ENCODE measurements at regions not wholly inside any gene's neighbourhood (a gene's known extent, or its start where the extent isn't known, plus 50 kb on each side); places are given as distances from the start of the nearest gene placed in this dataset.
"Not testable (repeated sequence)": the region's sequence is repeated elsewhere in the genome, so short reads cannot be mapped to it uniquely, and the experiment has no call there.

GRCh38 chr7:89773611-89774010, 380.7 kb upstream of the STEAP1 start:
- no peak for DNase-seq

DNA sequence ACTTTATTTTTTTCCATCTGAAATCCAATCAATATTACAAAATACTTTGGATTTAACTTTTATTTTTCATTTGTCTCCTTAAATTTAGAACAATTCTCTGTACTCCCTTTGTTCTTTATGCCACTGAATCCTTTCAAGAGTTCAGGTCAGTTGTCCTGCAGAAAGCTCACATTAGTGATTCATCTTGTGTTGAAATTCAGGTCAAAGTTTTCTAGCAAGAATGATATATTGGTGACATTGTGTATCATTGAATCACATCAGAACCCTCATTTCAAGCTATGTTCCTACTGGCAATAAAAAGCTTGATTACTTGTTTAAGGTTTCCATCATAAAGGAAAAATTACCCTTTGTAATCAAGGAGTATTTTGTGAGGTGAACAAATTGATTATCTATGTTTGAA, 378.8 kb upstream of the STEAP1 start:
- no peak for DNase-seq

- DNase-seq, result no peak
Observed at GRCh38 chr7:89776980-89777379, 377.3 kb upstream of the STEAP1 start.

DNA sequence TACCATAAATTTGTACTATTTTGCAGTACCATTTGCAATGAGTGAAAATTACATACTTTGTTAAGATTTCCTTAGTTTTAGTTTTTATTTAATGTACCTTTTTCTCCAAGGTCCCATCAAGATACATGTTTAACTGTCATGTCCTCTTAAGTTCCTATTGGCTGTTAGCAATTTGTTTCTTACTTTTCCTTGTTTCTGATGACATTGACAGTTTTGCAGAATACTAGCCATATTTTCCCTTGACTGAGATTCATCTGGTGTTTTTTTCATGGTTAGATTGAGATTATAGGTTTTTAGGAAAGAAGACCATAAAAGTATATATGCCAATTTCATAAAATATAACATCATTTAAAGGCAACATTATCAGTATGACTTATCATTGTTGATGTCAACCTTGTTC, 376.8 kb upstream of the STEAP1 start:
- DNase-seq, result no peak

GRCh38 chr7:89780291-89780690, 374.0 kb upstream of the STEAP1 start:
- no peak for DNase-seq

GRCh38 chr7:89796481-89796880, 357.8 kb upstream of the STEAP1 start:
- DNase-seq, result no peak

DNA sequence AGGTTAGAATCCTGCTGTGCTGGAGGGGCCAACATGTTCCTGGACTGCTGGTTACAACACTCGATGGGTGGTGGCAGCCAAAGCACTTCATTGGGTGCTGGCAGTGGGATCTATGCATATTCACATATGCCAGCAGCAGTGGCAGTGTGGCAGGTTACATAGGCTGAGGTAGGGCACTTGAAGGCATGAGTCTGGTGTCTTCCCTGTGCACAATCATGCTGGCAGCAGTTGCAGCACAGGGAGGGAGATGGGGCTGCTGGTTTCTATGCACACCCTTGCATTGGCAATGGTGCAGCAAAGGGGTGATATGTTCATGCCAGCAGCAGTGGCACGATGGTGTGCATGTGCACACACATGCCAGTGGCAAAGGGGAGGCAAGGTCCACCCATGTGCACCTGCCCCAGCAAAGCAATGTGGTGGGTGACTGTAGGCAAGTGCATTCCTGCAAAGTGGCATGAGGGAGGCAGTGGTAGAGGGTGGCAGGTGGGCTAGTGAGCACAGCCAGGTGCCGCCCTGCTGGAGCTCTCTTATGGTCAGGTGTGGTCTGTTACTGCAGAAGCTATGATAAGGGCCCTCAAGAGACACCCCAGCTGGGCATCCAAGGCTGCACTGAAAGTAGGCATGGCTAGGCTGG, 356.2 kb upstream of the STEAP1 start:
- no peak for DNase-seq

- DNase-seq, result no peak
Observed at GRCh38 chr7:89798599-89798996, 355.7 kb upstream of the STEAP1 start.

- no peak for DNase-seq
Observed at GRCh38 chr7:89800761-89801160, 353.5 kb upstream of the STEAP1 start.

DNA sequence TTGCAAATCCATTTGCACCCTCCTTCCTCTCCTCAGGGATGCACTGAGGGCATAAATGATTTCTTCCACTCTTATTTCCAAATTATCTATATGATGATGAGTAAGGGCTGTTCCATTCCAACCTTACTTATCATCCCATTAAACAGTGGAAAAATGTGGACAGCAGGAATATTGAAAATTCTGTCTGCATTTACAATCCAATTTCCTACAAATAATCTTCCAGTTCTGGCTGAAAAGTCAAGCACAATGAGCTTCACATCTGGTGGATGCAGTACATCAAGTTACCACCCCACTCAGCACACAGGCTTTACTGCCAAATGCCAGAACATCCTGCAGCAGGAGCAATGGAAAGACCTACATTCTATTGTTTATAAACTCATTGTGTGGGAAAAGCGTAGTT, 345.0 kb upstream of the STEAP1 start:
- no peak for DNase-seq

DNA sequence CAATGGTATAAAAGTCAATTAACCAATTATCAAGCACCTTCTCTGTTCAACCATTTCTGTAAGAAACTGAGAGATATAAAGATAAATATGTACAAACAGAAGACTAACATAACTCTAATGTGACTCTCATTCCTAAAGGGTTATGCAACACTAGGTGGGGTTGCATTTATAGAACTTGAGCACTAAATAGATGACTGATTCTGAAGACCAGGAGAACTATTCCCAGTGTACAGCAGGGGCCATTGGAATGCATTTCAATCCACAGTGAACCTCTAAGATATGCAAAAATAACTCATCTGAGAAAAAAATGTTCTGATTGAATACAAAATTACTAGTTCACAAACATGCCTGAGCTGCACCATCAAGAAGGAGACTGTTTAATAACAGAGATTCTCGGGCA, 341.2 kb upstream of the STEAP1 start:
- no peak for DNase-seq

DNA sequence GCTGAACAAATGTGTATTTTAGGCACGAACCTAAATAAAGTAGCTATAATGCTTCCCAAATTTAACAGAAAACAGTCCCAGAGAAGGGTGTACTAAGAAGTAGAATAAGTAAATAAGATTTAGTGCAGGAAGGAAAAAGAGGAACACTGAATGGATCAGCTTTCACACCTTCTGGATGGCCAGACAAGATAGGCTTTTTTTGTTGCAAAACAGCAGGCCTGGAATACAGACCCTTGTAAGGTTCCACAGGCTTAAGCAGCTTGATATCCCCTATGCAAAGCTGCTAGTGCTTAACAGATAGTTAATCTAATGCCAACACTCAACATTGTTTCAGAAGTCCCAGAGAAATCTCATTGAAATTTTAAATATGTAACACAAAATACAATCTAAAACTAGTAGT, 328.1 kb upstream of the STEAP1 start:
- no peak for DNase-seq

- DNase-seq, result no peak
Observed at GRCh38 chr7:89826557-89826956, 327.7 kb upstream of the STEAP1 start.

- DNase-seq, result no peak
Observed at GRCh38 chr7:89837515-89837914, 316.8 kb upstream of the STEAP1 start.

- no peak for DNase-seq
Observed at GRCh38 chr7:89839329-89839728, 314.9 kb upstream of the STEAP1 start.

DNA sequence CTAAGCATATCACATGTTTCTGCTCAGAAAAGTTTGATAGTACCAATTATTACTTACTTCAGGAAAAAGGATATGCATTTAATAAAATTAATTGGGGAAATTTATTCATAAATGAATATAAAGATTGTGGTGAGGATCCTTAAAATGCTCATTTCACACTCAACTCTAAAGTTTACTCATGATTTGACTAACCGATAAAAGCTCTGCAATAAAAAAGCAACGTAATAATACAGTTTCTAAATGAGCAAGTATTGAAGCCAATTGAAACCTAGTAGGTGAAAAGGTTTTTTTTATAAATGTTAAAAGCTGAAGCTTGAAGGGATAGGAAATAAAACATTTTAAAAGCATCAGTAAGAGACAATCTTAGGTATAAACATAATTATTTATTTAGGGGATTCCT, 308.3 kb upstream of the STEAP1 start:
- no peak for DNase-seq

GRCh38 chr7:89849052-89849451, 305.2 kb upstream of the STEAP1 start:
- DNase-seq, result no peak

DNA sequence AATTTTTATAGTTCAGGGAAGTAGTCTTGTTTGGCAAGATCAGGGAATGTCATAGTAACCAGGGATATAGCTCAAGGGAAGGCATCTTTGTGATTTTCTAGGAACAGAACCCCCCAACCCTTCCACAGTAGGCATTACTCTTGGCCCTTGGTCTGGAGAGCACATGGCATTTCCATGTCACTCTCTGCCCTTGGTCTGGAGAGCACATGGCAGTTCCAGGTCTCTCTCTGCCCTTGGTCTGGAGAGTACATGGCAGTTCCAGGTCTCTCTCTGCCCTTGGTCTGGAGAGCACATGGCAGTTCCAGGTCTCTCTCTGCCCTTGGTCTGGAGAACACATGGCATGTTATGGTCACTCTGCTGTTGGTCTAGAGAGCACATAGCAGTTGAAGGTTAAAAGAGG, 297.2 kb upstream of the STEAP1 start:
- DNase-seq, result not testable (repeated sequence)

DNA sequence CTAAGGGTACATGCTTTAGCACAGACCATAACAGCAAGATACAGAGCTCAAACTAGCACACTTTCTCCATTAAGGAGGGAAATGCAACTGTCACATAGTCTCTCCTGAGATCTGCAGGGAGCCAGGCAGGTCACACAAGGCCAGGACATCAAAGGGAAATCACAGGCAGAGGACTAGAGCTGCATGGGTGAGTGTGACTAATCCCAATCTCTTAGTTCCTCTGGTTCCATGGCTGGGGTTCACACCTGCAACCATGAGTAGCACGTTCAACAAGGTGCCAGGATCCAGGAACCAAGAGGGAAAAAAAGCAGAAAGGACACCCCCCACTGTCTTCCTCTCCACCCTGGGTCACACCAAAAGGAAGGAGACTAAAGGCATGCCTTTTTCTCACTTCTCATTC, 296.5 kb upstream of the STEAP1 start:
- DNase-seq, result no peak

GRCh38 chr7:89887489-89887888, 266.8 kb upstream of the STEAP1 start:
- no peak for DNase-seq

DNA sequence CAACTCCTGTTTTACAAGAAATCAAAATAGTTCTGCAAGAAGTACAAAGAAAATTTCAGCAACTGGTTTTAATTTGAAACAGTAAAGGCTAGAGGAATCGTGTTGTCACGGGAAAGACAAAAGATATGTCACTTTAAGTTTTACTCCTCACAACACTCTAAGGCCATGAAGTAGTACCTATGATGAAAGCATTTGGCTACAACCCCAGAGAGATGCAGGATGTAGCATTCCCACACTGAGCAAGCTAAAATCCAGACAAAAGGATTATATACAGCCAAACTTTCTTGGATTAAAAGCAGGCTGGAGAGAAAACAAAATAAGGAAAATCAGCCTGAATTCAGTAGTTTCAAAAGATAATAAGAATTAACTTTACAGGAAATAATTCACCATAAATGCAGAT, 245.5 kb upstream of the STEAP1 start:
- DNase-seq, result no peak

DNA sequence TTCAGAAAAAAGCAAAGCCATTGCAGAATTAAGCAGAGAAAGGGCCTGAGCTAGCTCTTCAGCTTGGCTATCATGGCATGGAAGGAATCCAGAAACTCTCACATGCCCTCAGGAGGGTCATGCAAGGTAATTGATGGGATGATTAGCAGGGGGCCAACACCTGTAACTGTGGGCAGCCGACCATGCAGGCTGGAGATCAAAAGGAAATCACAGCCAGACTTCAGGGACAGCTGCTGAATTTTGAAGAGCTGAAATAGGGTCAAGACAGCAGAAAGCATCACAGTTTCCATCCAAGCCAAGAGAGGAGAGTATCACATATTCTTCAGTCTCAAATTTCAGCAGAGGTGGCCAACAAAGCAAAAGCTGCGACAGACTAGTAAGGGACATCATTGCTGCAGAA, 239.6 kb upstream of the STEAP1 start:
- no peak for DNase-seq

GRCh38 chr7:89926194-89926593, 228.1 kb upstream of the STEAP1 start:
- no peak for DNase-seq

DNA sequence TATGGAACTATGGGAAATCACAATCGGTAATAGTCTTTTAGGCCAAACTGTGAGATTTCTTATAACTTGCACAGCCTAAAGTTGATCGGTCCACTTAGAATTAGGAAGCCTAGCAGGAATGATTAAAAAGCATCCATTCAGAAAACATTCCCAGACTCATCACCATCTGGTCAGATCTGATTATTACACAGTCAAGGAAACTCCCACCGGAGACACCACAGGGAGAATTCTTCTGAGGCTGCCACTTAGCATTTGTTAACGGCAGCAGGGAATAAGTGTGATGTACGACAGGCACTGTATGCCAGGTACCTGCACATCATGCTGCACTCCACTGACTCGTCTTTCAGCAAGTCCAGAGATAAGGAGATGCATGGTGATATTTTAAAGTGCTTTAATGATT, 227.6 kb upstream of the STEAP1 start:
- no peak for DNase-seq

GRCh38 chr7:89927762-89928161, 226.5 kb upstream of the STEAP1 start:
- no peak for DNase-seq

DNA sequence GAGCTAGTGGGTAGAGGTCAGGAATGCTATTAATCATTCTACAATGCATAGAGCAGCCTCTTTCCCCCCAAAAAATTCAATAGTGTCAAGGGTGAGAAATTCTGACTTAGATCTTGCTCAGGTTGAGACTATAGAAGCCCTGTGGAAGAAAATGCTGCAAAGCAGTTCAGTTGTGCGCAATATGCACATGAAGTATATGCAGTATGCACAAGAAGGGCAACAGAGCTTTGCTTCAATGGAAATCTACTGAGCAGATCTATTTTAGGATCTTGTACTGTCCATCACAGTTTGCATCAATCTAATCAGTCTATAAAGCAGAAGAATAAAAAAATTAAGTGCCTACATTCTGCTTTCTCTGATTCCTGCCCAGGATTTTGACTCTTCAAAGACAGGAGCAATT, 225.8 kb upstream of the STEAP1 start:
- DNase-seq, result no peak

All from AML-193 (cell line).